Peyer's patch (tissue), 4 donors: ENCODE measurements at regions not wholly inside any gene's neighbourhood (a gene's known extent, or its start where the extent isn't known, plus 50 kb on each side); places are given as distances from the start of the nearest gene placed in this dataset.
A peak's percentile ranks its signal among the peaks of the same experiment; 100 is the strongest.

Experiments used
- DNase-seq, 3 donors: peaks; one replicate each; pipeline ENCODE4 v3.0.0-alpha.2; 2017 to 2019
- H3K27ac ChIP-seq, 4 donors: fragments of 200-600 bp; sonication (generic); one replicate each; pipeline ENCODE4 v1.5.1; 2016 to 2019
- H3K27me3 ChIP-seq, 2 donors: fragments of 200-600 bp; sonication (generic); one replicate each; pipeline ENCODE4 v1.5.1; 2019
- H3K36me3 ChIP-seq, 3 donors: fragments of 200-600 bp; sonication (generic); one replicate each; pipeline ENCODE4 v1.5.1; 2016 to 2019
- H3K4me1 ChIP-seq, 4 donors: fragments of 200-600 bp; sonication (generic); one replicate each; pipeline ENCODE4 v1.5.1; 2016 to 2019
- H3K4me3 ChIP-seq, 4 donors: fragments of 200-600 bp; sonication (generic); 1 replicate in 3 of 4; 2 replicates in 1 of 4; pipeline ENCODE4 v1.5.1; 2016 to 2019; ENCODE audit warnings: mild to moderate bottlenecking in 1 of 4
- H3K9me3 ChIP-seq, 4 donors: fragments of 200-600 bp; sonication (generic); one replicate each; pipeline ENCODE4 v1.5.1; 2016 to 2019; ENCODE audit warnings: mild to moderate bottlenecking in 1 of 4
- POLR2A ChIP-seq, 2 donors: fragments of 450-650 bp; IDR thresholded peaks; one replicate each; pipeline ENCODE4 v1.5.1; 2017; ENCODE audit warnings: antibody characterized with exemption in 2 of 2, mild to moderate bottlenecking in 2 of 2, moderate library complexity in 2 of 2
- TF ChIP-seq, protein P1 (sequence below), 6 experiments: fragments of 450-650 bp in 4 of 6; fragments of 200-600 bp in 2 of 6; sonication (generic) in 1 of 6; IDR thresholded peaks; one replicate each; pipeline ENCODE4 v1.5.1; 2017 to 2019; ENCODE audit warnings: antibody characterized with exemption in 6 of 6, mild to moderate bottlenecking in 3 of 6, moderate library complexity in 1 of 6

DNA sequence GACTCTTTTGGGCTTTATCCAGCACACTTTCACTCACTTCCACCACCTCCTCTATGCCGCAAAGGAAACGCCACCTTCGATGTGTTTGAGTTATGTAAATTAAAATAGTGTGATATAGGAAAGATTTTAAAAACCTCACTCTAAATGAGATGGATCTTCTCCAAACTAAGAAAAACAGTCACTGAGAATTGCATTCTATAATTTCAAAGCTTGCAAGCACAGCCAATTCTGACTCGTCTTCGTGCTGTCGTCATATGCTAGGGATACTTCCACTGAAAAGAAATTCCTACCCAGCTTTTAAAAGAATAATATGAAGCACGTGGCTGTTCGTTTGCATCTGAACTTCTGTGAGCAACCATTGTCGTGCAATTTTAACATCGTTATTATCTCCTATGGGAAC lies 162.5 kb downstream of the SH3BP4 start:
- no peaks in the 10 kb centered on the region for H3K9me3 ChIP-seq
- TF ChIP-seq, protein P1, sequence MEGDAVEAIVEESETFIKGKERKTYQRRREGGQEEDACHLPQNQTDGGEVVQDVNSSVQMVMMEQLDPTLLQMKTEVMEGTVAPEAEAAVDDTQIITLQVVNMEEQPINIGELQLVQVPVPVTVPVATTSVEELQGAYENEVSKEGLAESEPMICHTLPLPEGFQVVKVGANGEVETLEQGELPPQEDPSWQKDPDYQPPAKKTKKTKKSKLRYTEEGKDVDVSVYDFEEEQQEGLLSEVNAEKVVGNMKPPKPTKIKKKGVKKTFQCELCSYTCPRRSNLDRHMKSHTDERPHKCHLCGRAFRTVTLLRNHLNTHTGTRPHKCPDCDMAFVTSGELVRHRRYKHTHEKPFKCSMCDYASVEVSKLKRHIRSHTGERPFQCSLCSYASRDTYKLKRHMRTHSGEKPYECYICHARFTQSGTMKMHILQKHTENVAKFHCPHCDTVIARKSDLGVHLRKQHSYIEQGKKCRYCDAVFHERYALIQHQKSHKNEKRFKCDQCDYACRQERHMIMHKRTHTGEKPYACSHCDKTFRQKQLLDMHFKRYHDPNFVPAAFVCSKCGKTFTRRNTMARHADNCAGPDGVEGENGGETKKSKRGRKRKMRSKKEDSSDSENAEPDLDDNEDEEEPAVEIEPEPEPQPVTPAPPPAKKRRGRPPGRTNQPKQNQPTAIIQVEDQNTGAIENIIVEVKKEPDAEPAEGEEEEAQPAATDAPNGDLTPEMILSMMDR (IDR thresholded peaks at IDR 0.05): no peak
- no peak for TF ChIP-seq POLR2A (IDR thresholded peaks at IDR 0.05)
- no peak overlapping the region for H3K27ac ChIP-seq
- H3K36me3 ChIP-seq: no peaks in the 10 kb centered on the region
- DNase-seq: no peak
- no peak overlapping the region for H3K4me3 ChIP-seq
- H3K4me1 ChIP-seq: no peaks in the 10 kb centered on the region
- no peaks in the 10 kb centered on the region for H3K27me3 ChIP-seq

DNA sequence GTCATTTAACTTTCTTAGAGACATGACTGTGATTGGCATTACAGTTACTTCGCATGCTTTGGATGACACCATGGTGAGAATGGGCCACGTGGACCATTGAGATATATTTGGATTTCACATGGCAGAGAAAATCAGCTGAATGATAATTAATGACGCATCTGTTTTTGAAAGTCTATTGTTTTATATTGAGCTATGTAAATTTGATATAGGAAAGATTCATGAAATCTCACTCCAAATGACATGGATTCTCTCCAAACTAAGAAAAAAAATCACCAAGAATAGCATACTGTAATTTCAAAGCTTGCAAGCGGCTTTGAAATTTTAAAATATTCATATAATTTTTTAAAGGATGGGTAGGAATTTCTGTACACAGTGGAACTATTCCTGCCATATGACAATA lies 163.7 kb downstream of the SH3BP4 start:
- no peaks in the 10 kb centered on the region for H3K27me3 ChIP-seq
- H3K27ac ChIP-seq: no peak overlapping the region
- no peak for DNase-seq
- no peaks in the 10 kb centered on the region for H3K9me3 ChIP-seq
- no peaks in the 10 kb centered on the region for H3K36me3 ChIP-seq
- H3K4me1 ChIP-seq: no peaks in the 10 kb centered on the region
- no peak overlapping the region for H3K4me3 ChIP-seq
- no peak for TF ChIP-seq POLR2A (IDR thresholded peaks at IDR 0.05)
- TF ChIP-seq, protein P1 (IDR thresholded peaks at IDR 0.05): no peak

- Histone ChIP-seq H3K4me1 (no peaks in the 10 kb centered on the region), H3K36me3 (no peaks in the 10 kb centered on the region), H3K27ac (no peak overlapping the region), H3K4me3 (no peak overlapping the region), H3K9me3 (no peaks in the 10 kb centered on the region), H3K27me3 (no peaks in the 10 kb centered on the region)
- no peak for DNase-seq
- no peak for TF ChIP-seq POLR2A (IDR thresholded peaks at IDR 0.05)
- TF ChIP-seq, protein P1 (IDR thresholded peaks at IDR 0.05): peak in 5 of 6 experiments; percentile 57 to 82 (median 70)
Measured at GRCh38 chr2:235116885-235117492, 165.2 kb downstream of the SH3BP4 start.

GRCh38 chr2:235126768-235127167 lies 175.0 kb downstream of the SH3BP4 start:
- Histone ChIP-seq H3K36me3 (no peaks in the 10 kb centered on the region), H3K9me3 (no peaks in the 10 kb centered on the region), H3K27ac (no peak overlapping the region), H3K27me3 (no peaks in the 10 kb centered on the region), H3K4me1 (no peaks in the 10 kb centered on the region), H3K4me3 (no peak overlapping the region)
- DNase-seq: no peak
- TF ChIP-seq, protein P1 (IDR thresholded peaks at IDR 0.05): no peak
- TF ChIP-seq POLR2A (IDR thresholded peaks at IDR 0.05): no peak

DNA sequence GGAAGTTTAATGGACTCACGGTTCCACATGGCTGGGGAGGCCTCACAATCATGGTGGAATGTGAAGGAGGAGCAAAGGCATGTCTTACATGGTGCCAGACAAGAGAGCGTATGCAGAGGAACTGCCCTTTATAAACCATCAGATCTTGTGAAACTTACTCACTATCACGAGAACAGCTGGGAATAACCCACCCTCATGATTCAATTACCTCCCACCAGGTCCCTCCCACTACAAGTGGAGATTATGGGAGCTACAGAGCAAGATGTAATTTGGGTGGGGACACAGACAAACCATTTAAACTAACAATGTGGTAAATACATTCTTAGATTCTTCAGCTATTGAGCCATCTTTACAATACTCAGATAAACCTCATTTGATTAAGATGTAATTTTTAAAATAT lies 176.1 kb downstream of the SH3BP4 start:
- TF ChIP-seq, protein P1 (IDR thresholded peaks at IDR 0.05): no peak
- no peak for TF ChIP-seq POLR2A (IDR thresholded peaks at IDR 0.05)
- Histone ChIP-seq H3K27ac (no peak overlapping the region), H3K4me1 (no peaks in the 10 kb centered on the region), H3K4me3 (no peak overlapping the region), H3K9me3 (no peaks in the 10 kb centered on the region), H3K36me3 (no peaks in the 10 kb centered on the region), H3K27me3 (no peaks in the 10 kb centered on the region)
- DNase-seq: no peak

DNA sequence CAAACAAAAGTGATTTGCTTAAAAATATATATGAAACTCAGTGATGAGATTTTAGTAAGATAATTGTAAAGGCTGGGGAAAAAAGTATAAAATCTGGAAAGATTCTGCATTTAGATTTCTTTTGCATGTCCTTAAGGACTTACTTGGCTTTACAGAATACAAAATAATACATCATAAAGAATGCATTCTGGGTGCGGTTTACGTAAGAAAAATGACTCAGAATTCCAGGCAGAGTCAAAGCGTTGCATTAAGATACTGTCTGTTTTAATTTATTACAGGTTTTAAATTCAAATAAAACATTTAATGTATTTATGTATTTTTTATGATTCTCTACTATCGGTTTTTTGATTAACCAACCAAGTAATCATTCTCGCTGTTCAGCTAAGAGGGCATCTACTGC lies 178.0 kb downstream of the SH3BP4 start:
- TF ChIP-seq, protein P1 (IDR thresholded peaks at IDR 0.05): no peak
- no peak for TF ChIP-seq POLR2A (IDR thresholded peaks at IDR 0.05)
- Histone ChIP-seq H3K27me3 (no peaks in the 10 kb centered on the region), H3K36me3 (no peaks in the 10 kb centered on the region), H3K9me3 (no peaks in the 10 kb centered on the region), H3K4me1 (no peaks in the 10 kb centered on the region), H3K27ac (no peak overlapping the region), H3K4me3 (no peak overlapping the region)
- DNase-seq: no peak
